H9 (cell line): ENCODE measurements at regions not wholly inside any gene's neighbourhood (a gene's known extent, or its start where the extent isn't known, plus 50 kb on each side); places are given as distances from the start of the nearest gene placed in this dataset.

Experiments used
- DNase-seq: peaks from one replicate; pipeline ENCODE4 v3.0.0-alpha.2; 2017
- H2AFZ ChIP-seq: one replicate; pipeline ENCODE4 v1.6.1; 2013; ENCODE audit warnings: mild to moderate bottlenecking, low read length, control low read depth, moderate library complexity
- H2AK5ac ChIP-seq: 2 replicates; pipeline ENCODE4 v1.6.1; 2013; ENCODE audit warnings: low read length, control low read depth, mixed read lengths; ENCODE audit not compliant: insufficient read length
- H2BK120ac ChIP-seq: one replicate; pipeline ENCODE4 v1.6.1; 2013; ENCODE audit warnings: low read depth, mild to moderate bottlenecking, low read length, control low read depth, inconsistent platforms; ENCODE audit not compliant: poor library complexity, severe bottlenecking
- H2BK12ac ChIP-seq: 2 replicates; pipeline ENCODE4 v1.6.1; 2013; ENCODE audit warnings: low read length, control low read depth, mixed read lengths, low read depth; ENCODE audit not compliant: insufficient read length
- H2BK15ac ChIP-seq: 2 replicates; pipeline ENCODE4 v1.6.1; 2013; ENCODE audit warnings: low read depth, low read length, control low read depth
- H2BK20ac ChIP-seq: one replicate; pipeline ENCODE4 v1.6.1; 2013; ENCODE audit warnings: low read depth, mild to moderate bottlenecking, low read length, control low read depth, inconsistent platforms; ENCODE audit not compliant: poor library complexity, severe bottlenecking
- H2BK5ac ChIP-seq: 2 replicates; pipeline ENCODE4 v1.6.1; 2013; ENCODE audit warnings: low read length, control low read depth, mixed read lengths; ENCODE audit not compliant: insufficient read length
- H3K14ac ChIP-seq: 2 replicates; pipeline ENCODE4 v1.6.1; 2013; ENCODE audit warnings: low read length, control low read depth; ENCODE audit not compliant: insufficient read depth
- H3K18ac ChIP-seq: 2 replicates; pipeline ENCODE4 v1.6.1; 2013; ENCODE audit warnings: low read depth, mild to moderate bottlenecking, mixed read lengths, low read length, control low read depth; ENCODE audit not compliant: insufficient read length
- H3K23ac ChIP-seq: 2 replicates; pipeline ENCODE4 v1.6.1; 2013; ENCODE audit warnings: low read length, control low read depth, mixed read lengths, low read depth; ENCODE audit not compliant: insufficient read length
- H3K23me2 ChIP-seq: 2 replicates; pipeline ENCODE4 v1.6.1; 2013; ENCODE audit warnings: low read depth, mild to moderate bottlenecking, mixed read lengths, low read length, control low read depth; ENCODE audit not compliant: insufficient read length, poor library complexity, severe bottlenecking
- H3K27ac ChIP-seq: 2 replicates; pipeline ENCODE4 v1.5.1; 2013; ENCODE audit warnings: low read length, control low read depth, mixed read lengths, low read depth; ENCODE audit not compliant: insufficient read length
- H3K27me3 ChIP-seq: 2 replicates; pipeline ENCODE4 v1.6.1; 2013; ENCODE audit warnings: low read length, control low read depth, inconsistent platforms; ENCODE audit not compliant: insufficient read depth
- H3K4ac ChIP-seq: 2 replicates; pipeline ENCODE4 v1.6.1; 2013; ENCODE audit warnings: low read depth, mild to moderate bottlenecking, control low read depth, inconsistent platforms, low read length, moderate library complexity
- H3K4me1 ChIP-seq: 2 replicates; pipeline ENCODE4 v1.6.1; 2013; ENCODE audit warnings: low read length, control low read depth, inconsistent platforms; ENCODE audit not compliant: insufficient read depth
- H3K4me2 ChIP-seq: 2 replicates; pipeline ENCODE4 v1.6.1; 2013; ENCODE audit warnings: low read length, control low read depth, mixed read lengths; ENCODE audit not compliant: insufficient read length, insufficient read depth
- H3K56ac ChIP-seq: 2 replicates; pipeline ENCODE4 v1.6.1; 2013; ENCODE audit warnings: low read depth, mild to moderate bottlenecking, mixed read lengths, low read length, control low read depth; ENCODE audit not compliant: insufficient read length
- H3K79me1 ChIP-seq: 2 replicates; pipeline ENCODE4 v1.6.1; 2013; ENCODE audit warnings: low read depth, mild to moderate bottlenecking, moderate library complexity, low read length, control low read depth, inconsistent platforms; ENCODE audit not compliant: insufficient read depth, poor library complexity, severe bottlenecking
- H3K79me2 ChIP-seq: 2 replicates; pipeline ENCODE4 v1.6.1; 2013; ENCODE audit warnings: low read length, control low read depth, inconsistent platforms; ENCODE audit not compliant: insufficient read depth
- H3K9ac ChIP-seq: 2 replicates; pipeline ENCODE4 v1.6.1; 2013; ENCODE audit warnings: low read length, control low read depth, mixed read lengths; ENCODE audit not compliant: insufficient read length; ENCODE audit errors: extremely low read depth
- H3K9me3 ChIP-seq: one replicate; pipeline ENCODE4 v1.6.1; 2013; ENCODE audit warnings: low read depth, low read length, inconsistent platforms; ENCODE audit not compliant: control insufficient read depth
- H3T11ph ChIP-seq: one replicate; pipeline ENCODE4 v1.6.1; 2013; ENCODE audit warnings: mild to moderate bottlenecking, low read length, control low read depth, inconsistent platforms
- H4K20me1 ChIP-seq: one replicate; pipeline ENCODE4 v1.6.1; 2013; ENCODE audit not compliant: control insufficient read depth, insufficient read length, insufficient read depth
- H4K5ac ChIP-seq: 2 replicates; pipeline ENCODE4 v1.6.1; 2013; ENCODE audit warnings: low read depth, mild to moderate bottlenecking, mixed read lengths, low read length, control low read depth; ENCODE audit not compliant: insufficient read length
- H4K8ac ChIP-seq: replicated peaks from 2 replicates; pipeline ENCODE4 v1.6.1; 2013; ENCODE audit warnings: low read length, control low read depth, mixed read lengths, low read depth; ENCODE audit not compliant: insufficient read length
- H4K91ac ChIP-seq: 2 replicates; pipeline ENCODE4 v1.6.1; 2013; ENCODE audit warnings: low read depth, mild to moderate bottlenecking, moderate library complexity, mixed read lengths, low read length, control low read depth; ENCODE audit not compliant: insufficient read length
- H3K27ac Mint-ChIP-seq, 3 experiments: 2 replicates in 2 of 3; 3 replicates in 1 of 3; pipeline ENCODE4 v1.8.0; 2020 to 2021; ENCODE audit warnings: mixed read lengths in 3 of 3, mild to moderate bottlenecking in 1 of 3, moderate library complexity in 1 of 3
- H3K27me3 Mint-ChIP-seq: 2 replicates; pipeline ENCODE4 v1.8.0; 2021; ENCODE audit warnings: low read depth, mild to moderate bottlenecking, moderate library complexity, mixed read lengths
- H3K36me3 Mint-ChIP-seq, 3 experiments: 2 replicates in 2 of 3; 3 replicates in 1 of 3; pipeline ENCODE4 v1.8.0; 2020 to 2021; ENCODE audit warnings: low read depth in 3 of 3, mixed read lengths in 3 of 3; ENCODE audit not compliant: insufficient read depth in 1 of 3
- H3K4me1 Mint-ChIP-seq, 2 experiments: 2 replicates each; pipeline ENCODE4 v1.8.0; 2020; ENCODE audit warnings: mixed read lengths in 2 of 2
- H3K4me3 Mint-ChIP-seq, 2 experiments: 2 replicates in 1 of 2; 3 replicates in 1 of 2; pipeline ENCODE4 v1.8.0; 2020 to 2021; ENCODE audit warnings: mild to moderate bottlenecking in 2 of 2, mixed read lengths in 2 of 2, moderate library complexity in 1 of 2
- H3K9me3 Mint-ChIP-seq, 2 experiments: 2 replicates in 1 of 2; 3 replicates in 1 of 2; pipeline ENCODE4 v1.8.0; 2020; ENCODE audit warnings: mild to moderate bottlenecking in 2 of 2, mixed read lengths in 2 of 2, moderate library complexity in 1 of 2
- WGBS: extraction: QIAGEN DNeasy Blood & Tissue Kit; methylation state at CpG from one replicate; pipeline ENCODE4 v1.1.7; 2013; ENCODE audit warnings: missing lambda C conversion rate, low lambda C conversion rate, mixed read lengths; ENCODE audit not compliant: insufficient read length; ENCODE audit errors: extremely low coverage; 5-methylcytosine and 5-hydroxymethylcytosine counted together
- TF ChIP-seq, protein P1 (sequence below): fragments of 200-600 bp; sonication (generic); conservative IDR thresholded peaks from 3 replicates; pipeline ENCODE4 v1.8.0; 2021; ENCODE audit warnings: antibody characterized with exemption, mild to moderate bottlenecking

DNA sequence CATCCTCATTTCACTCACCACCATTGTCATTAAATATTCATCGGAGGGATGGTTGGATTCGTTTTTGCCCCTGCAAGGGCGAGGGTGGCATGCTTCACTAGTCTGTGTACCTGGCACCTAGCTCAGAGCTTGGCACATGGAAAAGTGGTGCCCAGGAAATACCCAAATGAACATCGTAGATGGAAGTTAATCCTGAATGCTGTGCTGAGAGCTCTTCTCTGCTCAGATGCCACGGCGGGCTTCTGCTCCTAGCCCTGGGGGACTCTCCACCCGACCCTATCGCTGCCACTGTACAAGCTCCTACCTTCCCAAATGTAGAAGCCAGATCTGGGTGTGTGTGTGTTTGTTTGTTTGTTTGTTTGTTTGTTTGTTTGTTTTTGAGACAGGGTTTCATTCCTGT, 113.0 kb upstream of the ZNF507 start:
- no peaks in the 10 kb centered on the region for H3K79me2 ChIP-seq
- no peak overlapping the region for H3K9ac ChIP-seq
- no peak overlapping the region for H3K14ac ChIP-seq
- H3K9me3 ChIP-seq: no peaks in the 10 kb centered on the region
- no peak overlapping the region for H3K56ac ChIP-seq
- Mint-ChIP-seq H3K4me1 (no peaks in the 10 kb centered on the region), H3K4me3 (no peak overlapping the region), H3K27me3 (peaks cover 7% of the 10 kb centered on the region; the same call in 1 of the 2 replicates), H3K27ac (no peak overlapping the region), H3K9me3 (no peaks in the 10 kb centered on the region), H3K36me3 (no peaks in the 10 kb centered on the region)
- H2BK15ac ChIP-seq: no peak overlapping the region
- H2AFZ ChIP-seq: no peak overlapping the region
- no peaks in the 10 kb centered on the region for H3K4me1 ChIP-seq
- H3K4me2 ChIP-seq: no peak overlapping the region
- no peak overlapping the region for H4K91ac ChIP-seq
- no peak overlapping the region for H2AK5ac ChIP-seq
- H3K27ac ChIP-seq: no peak overlapping the region
- H4K8ac ChIP-seq: no peak overlapping the region
- no peak overlapping the region for H2BK5ac ChIP-seq
- H3K4ac ChIP-seq: no peak overlapping the region
- H3K23ac ChIP-seq: no peak overlapping the region
- no peaks in the 10 kb centered on the region for H3K79me1 ChIP-seq
- no peaks in the 10 kb centered on the region for H3K23me2 ChIP-seq
- H2BK120ac ChIP-seq: no peak overlapping the region
- H3K18ac ChIP-seq: no peak overlapping the region
- H4K5ac ChIP-seq: no peak overlapping the region
- H2BK12ac ChIP-seq: no peak overlapping the region
- H2BK20ac ChIP-seq: no peak overlapping the region
- DNase-seq: no peak
- no peaks in the 10 kb centered on the region for H3K27me3 ChIP-seq
- no peaks in the 10 kb centered on the region for H4K20me1 ChIP-seq
- no peak overlapping the region for H3T11ph ChIP-seq
- no CpG with 5 or more reads among the region's 8 CpGs for WGBS
- TF ChIP-seq, protein P1, sequence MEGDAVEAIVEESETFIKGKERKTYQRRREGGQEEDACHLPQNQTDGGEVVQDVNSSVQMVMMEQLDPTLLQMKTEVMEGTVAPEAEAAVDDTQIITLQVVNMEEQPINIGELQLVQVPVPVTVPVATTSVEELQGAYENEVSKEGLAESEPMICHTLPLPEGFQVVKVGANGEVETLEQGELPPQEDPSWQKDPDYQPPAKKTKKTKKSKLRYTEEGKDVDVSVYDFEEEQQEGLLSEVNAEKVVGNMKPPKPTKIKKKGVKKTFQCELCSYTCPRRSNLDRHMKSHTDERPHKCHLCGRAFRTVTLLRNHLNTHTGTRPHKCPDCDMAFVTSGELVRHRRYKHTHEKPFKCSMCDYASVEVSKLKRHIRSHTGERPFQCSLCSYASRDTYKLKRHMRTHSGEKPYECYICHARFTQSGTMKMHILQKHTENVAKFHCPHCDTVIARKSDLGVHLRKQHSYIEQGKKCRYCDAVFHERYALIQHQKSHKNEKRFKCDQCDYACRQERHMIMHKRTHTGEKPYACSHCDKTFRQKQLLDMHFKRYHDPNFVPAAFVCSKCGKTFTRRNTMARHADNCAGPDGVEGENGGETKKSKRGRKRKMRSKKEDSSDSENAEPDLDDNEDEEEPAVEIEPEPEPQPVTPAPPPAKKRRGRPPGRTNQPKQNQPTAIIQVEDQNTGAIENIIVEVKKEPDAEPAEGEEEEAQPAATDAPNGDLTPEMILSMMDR: no peak
